ENCODE measurements at regions not wholly inside any gene's neighbourhood (a gene's known extent, or its start where the extent isn't known, plus 50 kb on each side); places are given as distances from the start of the nearest gene placed in this dataset.
"Not testable (repeated sequence)": the region's sequence is repeated elsewhere in the genome, so short reads cannot be mapped to it uniquely, and the experiment has no call there.

GRCh38 chr14:18879547-18879946 lies 87.7 kb upstream of the POTEM start:
- H3K36me3 Mint-ChIP-seq (ENCODE audit: low read depth); DNase-seq; POLR2A ChIA-PET; H3K4me3 Mint-ChIP-seq; H3K4me1 Mint-ChIP-seq; ATAC-seq (ENCODE audit: low read depth); intact Hi-C loops (cut with micrococcal nuclease); H3K27me3 Mint-ChIP-seq; H3K9me3 Mint-ChIP-seq; H3K27ac Mint-ChIP-seq; CTCF ChIA-PET: not testable (repeated sequence)

GRCh38 chr14:18880519-18880918 lies 86.7 kb upstream of the POTEM start:
- ATAC-seq (ENCODE audit: low read depth); H3K27ac Mint-ChIP-seq; H3K27me3 Mint-ChIP-seq; H3K4me3 Mint-ChIP-seq; DNase-seq; CTCF ChIA-PET; H3K9me3 Mint-ChIP-seq; intact Hi-C loops (cut with micrococcal nuclease); H3K4me1 Mint-ChIP-seq; H3K36me3 Mint-ChIP-seq (ENCODE audit: low read depth); POLR2A ChIA-PET: not testable (repeated sequence)

GRCh38 chr14:18881149-18881859 lies 85.9 kb upstream of the POTEM start:
- H3K36me3 Mint-ChIP-seq (ENCODE audit: low read depth); H3K27me3 Mint-ChIP-seq; CTCF ChIA-PET; ATAC-seq (ENCODE audit: low read depth); H3K4me1 Mint-ChIP-seq; intact Hi-C loops (cut with micrococcal nuclease); H3K9me3 Mint-ChIP-seq; H3K27ac Mint-ChIP-seq; POLR2A ChIA-PET; H3K4me3 Mint-ChIP-seq; DNase-seq: not testable (repeated sequence)

GRCh38 chr14:18881860-18882489 lies 85.3 kb upstream of the POTEM start:
- H3K27me3 Mint-ChIP-seq; H3K4me1 Mint-ChIP-seq; H3K27ac Mint-ChIP-seq; H3K4me3 Mint-ChIP-seq; intact Hi-C loops (cut with micrococcal nuclease); POLR2A ChIA-PET; ATAC-seq (ENCODE audit: low read depth); CTCF ChIA-PET; DNase-seq; H3K36me3 Mint-ChIP-seq (ENCODE audit: low read depth); H3K9me3 Mint-ChIP-seq: not testable (repeated sequence)

- CTCF ChIA-PET; H3K27ac Mint-ChIP-seq; intact Hi-C loops (cut with micrococcal nuclease); H3K27me3 Mint-ChIP-seq; ATAC-seq (ENCODE audit: low read depth); H3K4me3 Mint-ChIP-seq; DNase-seq; H3K9me3 Mint-ChIP-seq; POLR2A ChIA-PET; H3K4me1 Mint-ChIP-seq; H3K36me3 Mint-ChIP-seq (ENCODE audit: low read depth): not testable (repeated sequence)
Observed at GRCh38 chr14:18890201-18890600, 77.0 kb upstream of the POTEM start.

GRCh38 chr14:18913860-18914259 lies 53.4 kb upstream of the POTEM start:
- H3K4me3 Mint-ChIP-seq; H3K9me3 Mint-ChIP-seq; H3K36me3 Mint-ChIP-seq (ENCODE audit: low read depth); H3K4me1 Mint-ChIP-seq; DNase-seq; ATAC-seq (ENCODE audit: low read depth); intact Hi-C loops (cut with micrococcal nuclease); CTCF ChIA-PET; H3K27me3 Mint-ChIP-seq; POLR2A ChIA-PET; H3K27ac Mint-ChIP-seq: not testable (repeated sequence)

- H3K4me3 Mint-ChIP-seq; POLR2A ChIA-PET; CTCF ChIA-PET; intact Hi-C loops (cut with micrococcal nuclease); H3K4me1 Mint-ChIP-seq; H3K27ac Mint-ChIP-seq; H3K27me3 Mint-ChIP-seq; H3K36me3 Mint-ChIP-seq (ENCODE audit: low read depth); H3K9me3 Mint-ChIP-seq; ATAC-seq (ENCODE audit: low read depth): not testable (repeated sequence)
- DNase-seq: peak; percentile 14
Observed at GRCh38 chr14:18914526-18914925, 52.7 kb upstream of the POTEM start.
